HCT116 (cell line): ENCODE measurements at regions not wholly inside any gene's neighbourhood (a gene's known extent, or its start where the extent isn't known, plus 50 kb on each side); places are given as distances from the start of the nearest gene placed in this dataset.

Source experiments
- CEBPB ChIP-seq: IDR thresholded peaks from 2 replicates; pipeline ENCODE4 v1.6.1; 2012; ENCODE audit warnings: low read depth
- CTCF ChIP-seq, 3 experiments: fragments of 200-600 bp in 1 of 3; sonication (generic) in 1 of 3; IDR thresholded peaks in 2 of 3; conservative IDR thresholded peaks in 1 of 3; 2 replicates each; pipeline ENCODE4 v1.5.1; 2012 to 2017; ENCODE audit warnings: low read depth in 2 of 3, low read length in 2 of 3, antibody characterized with exemption in 1 of 3, borderline replicate concordance in 1 of 3, control low read depth in 1 of 3, mild to moderate bottlenecking in 1 of 3, mixed read lengths in 1 of 3, mixed run types in 1 of 3, moderate library complexity in 1 of 3; ENCODE audit not compliant: insufficient read depth in 1 of 3
- EGR1 ChIP-seq: IDR thresholded peaks from 2 replicates; pipeline ENCODE4 v1.6.1; 2012; ENCODE audit warnings: low read depth
- JUND ChIP-seq: IDR thresholded peaks from 2 replicates; pipeline ENCODE4 v1.6.1; 2012
- POLR2A ChIP-seq: IDR thresholded peaks from 2 replicates; pipeline ENCODE4 v1.7.0; 2011; ENCODE audit warnings: borderline replicate concordance; ENCODE audit not compliant: insufficient read depth, insufficient read length; ENCODE audit errors: extremely low read depth
- POLR2AphosphoS5 ChIP-seq: IDR thresholded peaks from 2 replicates; pipeline ENCODE4 v1.6.1; 2011; ENCODE audit warnings: mild to moderate bottlenecking, low read depth, low read length, moderate library complexity
- RAD21 ChIP-seq: IDR thresholded peaks from 2 replicates; pipeline ENCODE4 v1.6.1; 2012; ENCODE audit warnings: low read depth, mild to moderate bottlenecking
- YY1 ChIP-seq: IDR thresholded peaks from 2 replicates; pipeline ENCODE4 v1.6.1; 2011; ENCODE audit warnings: low read length, low read depth, moderate library complexity, mild to moderate bottlenecking; ENCODE audit not compliant: insufficient replicate concordance; ENCODE audit errors: extremely low read depth
- ZNF274 ChIP-seq: fragments of 200-500 bp; sonication (Bioruptor generic); IDR thresholded peaks from 2 replicates; pipeline ENCODE4 v1.6.1; 2014; ENCODE audit warnings: mild to moderate bottlenecking, low read depth, low read length, inconsistent platforms

GRCh38 chr4:162675661-162676060 is 491.0 kb downstream of the NAF1 start:
- TF ChIP-seq POLR2AphosphoS5 (no peak), CTCF (IDR thresholded peaks at IDR 0.05 in 2 of 3, conservative IDR thresholded peaks at IDR 0.05 in 1 of 3; ENCODE audit: borderline replicate concordance in 1 of 3, insufficient read depth in 1 of 3, low read depth in 2 of 3, low read length in 2 of 3) (no peak), POLR2A (no peak), JUND (no peak), CEBPB (no peak), EGR1 (no peak), ZNF274 (no peak), YY1 (no peak), RAD21 (no peak)
